Thyroid gland (tissue), 4 donors: ENCODE measurements at regions not wholly inside any gene's neighbourhood (a gene's known extent, or its start where the extent isn't known, plus 50 kb on each side); places are given as distances from the start of the nearest gene placed in this dataset.
"Not testable (repeated sequence)": the region's sequence is repeated elsewhere in the genome, so short reads cannot be mapped to it uniquely, and the experiment has no call there.

Experiments used
- DNase-seq, 2 donors: peaks; one replicate each; pipeline ENCODE4 v3.0.0-alpha.2; 2019
- H3K27ac ChIP-seq, 3 donors: fragments of 200-600 bp; sonication (generic); 1 replicate in 2 of 3; 2 replicates in 1 of 3; pipeline ENCODE4 v1.5.1; 2016 to 2019; ENCODE audit warnings: mild to moderate bottlenecking in 1 of 3, moderate library complexity in 1 of 3
- H3K27me3 ChIP-seq: fragments of 200-600 bp; sonication (generic); one replicate; pipeline ENCODE4 v1.5.1; 2019
- H3K36me3 ChIP-seq, 2 donors: fragments of 200-600 bp; sonication (generic); one replicate each; pipeline ENCODE4 v1.5.1; 2016 to 2019
- H3K4me1 ChIP-seq, 2 donors: fragments of 200-600 bp; sonication (generic); one replicate each; pipeline ENCODE4 v1.5.1; 2017 to 2019
- H3K4me3 ChIP-seq, 3 donors: fragments of 200-600 bp; sonication (generic); replicated peaks in 1 of 3; 1 replicate in 2 of 3; 2 replicates in 1 of 3; pipeline ENCODE4 v1.5.1; 2016; ENCODE audit warnings: mild to moderate bottlenecking in 1 of 3
- H3K9me3 ChIP-seq: fragments of 200-600 bp; sonication (generic); one replicate; pipeline ENCODE4 v1.5.1; 2017
- CTCF ChIP-seq, 6 experiments: fragments of 200-600 bp in 3 of 6; fragments of 450-650 bp in 3 of 6; sonication (generic) in 3 of 6; IDR thresholded peaks; one replicate each; pipeline ENCODE4 v1.5.1; 2016 to 2019; ENCODE audit warnings: antibody characterized with exemption in 6 of 6, mild to moderate bottlenecking in 2 of 6, inconsistent platforms in 1 of 6, moderate library complexity in 1 of 6
- POLR2A ChIP-seq, 2 donors: fragments of 450-650 bp; IDR thresholded peaks; one replicate each; pipeline ENCODE4 v1.6.1; 2017; ENCODE audit warnings: antibody characterized with exemption in 2 of 2, mild to moderate bottlenecking in 2 of 2, moderate library complexity in 1 of 2
- WGBS, 2 donors: methylation state at CpG; one replicate each; pipeline ENCODE4 v1.1.5; 2017; 5-methylcytosine and 5-hydroxymethylcytosine counted together
- intact Hi-C: fragments of 100-400 bp; cut with DNase I; formaldehyde crosslinking; loops from one replicate; pipeline ENCODE4 v1.15.1; 2023

- H3K27me3 ChIP-seq = no peaks in the 10 kb centered on the region
- intact Hi-C loops = no loop called here
- no peak overlapping the region for H3K27ac ChIP-seq
- H3K36me3 ChIP-seq = no peaks in the 10 kb centered on the region
- WGBS, 2 donors = 82 to 92% methylated on average over 5 of the region's 5 CpGs
- no peaks in the 10 kb centered on the region for H3K4me1 ChIP-seq
- H3K9me3 ChIP-seq = no peaks in the 10 kb centered on the region
- TF ChIP-seq CTCF (IDR thresholded peaks at IDR 0.05) (no peak), POLR2A (IDR thresholded peaks at IDR 0.05) (no peak)
- H3K4me3 ChIP-seq = no peak overlapping the region
- DNase-seq = no peak
Observed at GRCh38 chr9:71302776-71303175, 181.4 kb upstream of the TRPM3 start.

GRCh38 chr9:71295928-71296327 is 174.5 kb upstream of the TRPM3 start:
- DNase-seq = no peak
- Histone ChIP-seq H3K4me1 (no peaks in the 10 kb centered on the region), H3K9me3 (no peaks in the 10 kb centered on the region), H3K27me3 (no peaks in the 10 kb centered on the region), H3K27ac (no peak overlapping the region), H3K36me3 (no peaks in the 10 kb centered on the region), H3K4me3 (no peak overlapping the region)
- intact Hi-C loops = no loop called here
- WGBS, 2 donors = 67 to 82% methylated on average over 3 of the region's 3 CpGs
- TF ChIP-seq POLR2A (IDR thresholded peaks at IDR 0.05) = no peak
- TF ChIP-seq CTCF (IDR thresholded peaks at IDR 0.05) = no peak

- DNase-seq = no peak
- H3K4me1 ChIP-seq = no peaks in the 10 kb centered on the region
- H3K4me3 ChIP-seq = no peak overlapping the region
- no peaks in the 10 kb centered on the region for H3K9me3 ChIP-seq
- no peaks in the 10 kb centered on the region for H3K36me3 ChIP-seq
- TF ChIP-seq POLR2A (IDR thresholded peaks at IDR 0.05) (no peak), CTCF (IDR thresholded peaks at IDR 0.05) (no peak)
- 88 to 90% methylated on average over 4 of the region's 4 CpGs for WGBS, 2 donors
- no peak overlapping the region for H3K27ac ChIP-seq
- intact Hi-C loops = no loop called here
- no peaks in the 10 kb centered on the region for H3K27me3 ChIP-seq
Observed at GRCh38 chr9:71286146-71286545, 164.7 kb upstream of the TRPM3 start.

GRCh38 chr9:71285191-71285656 is 163.8 kb upstream of the TRPM3 start:
- intact Hi-C loops = no loop called here
- DNase-seq = peak; percentile 24 to 33
- Histone ChIP-seq H3K27me3 (no peaks in the 10 kb centered on the region), H3K27ac (no peak overlapping the region), H3K9me3 (no peaks in the 10 kb centered on the region), H3K36me3 (no peaks in the 10 kb centered on the region), H3K4me3 (no peak overlapping the region), H3K4me1 (no peaks in the 10 kb centered on the region)
- 31 to 38% methylated on average over 8 of the region's 8 CpGs for WGBS, 2 donors
- TF ChIP-seq CTCF (IDR thresholded peaks at IDR 0.05) (peak; percentile 70 to 87 (median 80)), POLR2A (IDR thresholded peaks at IDR 0.05) (no peak)

GRCh38 chr9:71282116-71282515 is 160.7 kb upstream of the TRPM3 start:
- intact Hi-C loops, H3K9me3 ChIP-seq, H3K36me3 ChIP-seq, H3K27me3 ChIP-seq, DNase-seq, H3K4me3 ChIP-seq, H3K4me1 ChIP-seq, H3K27ac ChIP-seq: not testable (repeated sequence)
- 87 to 94% methylated on average over 1 to 2 of the region's 2 CpGs for WGBS, 2 donors
